H9 (cell line): ENCODE measurements at regions not wholly inside any gene's neighbourhood (a gene's known extent, or its start where the extent isn't known, plus 50 kb on each side); places are given as distances from the start of the nearest gene placed in this dataset.

ENCODE experiments used
- DNase-seq: peaks from one replicate; pipeline ENCODE4 v3.0.0-alpha.2; 2017
- H2AFZ ChIP-seq: one replicate; pipeline ENCODE4 v1.6.1; 2013; ENCODE audit warnings: mild to moderate bottlenecking, low read length, control low read depth, moderate library complexity
- H2AK5ac ChIP-seq: 2 replicates; pipeline ENCODE4 v1.6.1; 2013; ENCODE audit warnings: low read length, control low read depth, mixed read lengths; ENCODE audit not compliant: insufficient read length
- H2BK120ac ChIP-seq: one replicate; pipeline ENCODE4 v1.6.1; 2013; ENCODE audit warnings: low read depth, mild to moderate bottlenecking, low read length, control low read depth, inconsistent platforms; ENCODE audit not compliant: poor library complexity, severe bottlenecking
- H2BK12ac ChIP-seq: 2 replicates; pipeline ENCODE4 v1.6.1; 2013; ENCODE audit warnings: low read length, control low read depth, mixed read lengths, low read depth; ENCODE audit not compliant: insufficient read length
- H2BK15ac ChIP-seq: 2 replicates; pipeline ENCODE4 v1.6.1; 2013; ENCODE audit warnings: low read depth, low read length, control low read depth
- H2BK20ac ChIP-seq: one replicate; pipeline ENCODE4 v1.6.1; 2013; ENCODE audit warnings: low read depth, mild to moderate bottlenecking, low read length, control low read depth, inconsistent platforms; ENCODE audit not compliant: poor library complexity, severe bottlenecking
- H2BK5ac ChIP-seq: 2 replicates; pipeline ENCODE4 v1.6.1; 2013; ENCODE audit warnings: low read length, control low read depth, mixed read lengths; ENCODE audit not compliant: insufficient read length
- H3K14ac ChIP-seq: 2 replicates; pipeline ENCODE4 v1.6.1; 2013; ENCODE audit warnings: low read length, control low read depth; ENCODE audit not compliant: insufficient read depth
- H3K18ac ChIP-seq: 2 replicates; pipeline ENCODE4 v1.6.1; 2013; ENCODE audit warnings: low read depth, mild to moderate bottlenecking, mixed read lengths, low read length, control low read depth; ENCODE audit not compliant: insufficient read length
- H3K23ac ChIP-seq: 2 replicates; pipeline ENCODE4 v1.6.1; 2013; ENCODE audit warnings: low read length, control low read depth, mixed read lengths, low read depth; ENCODE audit not compliant: insufficient read length
- H3K23me2 ChIP-seq: 2 replicates; pipeline ENCODE4 v1.6.1; 2013; ENCODE audit warnings: low read depth, mild to moderate bottlenecking, mixed read lengths, low read length, control low read depth; ENCODE audit not compliant: insufficient read length, poor library complexity, severe bottlenecking
- H3K27ac ChIP-seq: 2 replicates; pipeline ENCODE4 v1.5.1; 2013; ENCODE audit warnings: low read length, control low read depth, mixed read lengths, low read depth; ENCODE audit not compliant: insufficient read length
- H3K27me3 ChIP-seq: 2 replicates; pipeline ENCODE4 v1.6.1; 2013; ENCODE audit warnings: low read length, control low read depth, inconsistent platforms; ENCODE audit not compliant: insufficient read depth
- H3K4ac ChIP-seq: 2 replicates; pipeline ENCODE4 v1.6.1; 2013; ENCODE audit warnings: low read depth, mild to moderate bottlenecking, control low read depth, inconsistent platforms, low read length, moderate library complexity
- H3K4me1 ChIP-seq: 2 replicates; pipeline ENCODE4 v1.6.1; 2013; ENCODE audit warnings: low read length, control low read depth, inconsistent platforms; ENCODE audit not compliant: insufficient read depth
- H3K4me2 ChIP-seq: 2 replicates; pipeline ENCODE4 v1.6.1; 2013; ENCODE audit warnings: low read length, control low read depth, mixed read lengths; ENCODE audit not compliant: insufficient read length, insufficient read depth
- H3K56ac ChIP-seq: 2 replicates; pipeline ENCODE4 v1.6.1; 2013; ENCODE audit warnings: low read depth, mild to moderate bottlenecking, mixed read lengths, low read length, control low read depth; ENCODE audit not compliant: insufficient read length
- H3K79me1 ChIP-seq: 2 replicates; pipeline ENCODE4 v1.6.1; 2013; ENCODE audit warnings: low read depth, mild to moderate bottlenecking, moderate library complexity, low read length, control low read depth, inconsistent platforms; ENCODE audit not compliant: insufficient read depth, poor library complexity, severe bottlenecking
- H3K79me2 ChIP-seq: 2 replicates; pipeline ENCODE4 v1.6.1; 2013; ENCODE audit warnings: low read length, control low read depth, inconsistent platforms; ENCODE audit not compliant: insufficient read depth
- H3K9ac ChIP-seq: 2 replicates; pipeline ENCODE4 v1.6.1; 2013; ENCODE audit warnings: low read length, control low read depth, mixed read lengths; ENCODE audit not compliant: insufficient read length; ENCODE audit errors: extremely low read depth
- H3K9me3 ChIP-seq: one replicate; pipeline ENCODE4 v1.6.1; 2013; ENCODE audit warnings: low read depth, low read length, inconsistent platforms; ENCODE audit not compliant: control insufficient read depth
- H3T11ph ChIP-seq: one replicate; pipeline ENCODE4 v1.6.1; 2013; ENCODE audit warnings: mild to moderate bottlenecking, low read length, control low read depth, inconsistent platforms
- H4K20me1 ChIP-seq: one replicate; pipeline ENCODE4 v1.6.1; 2013; ENCODE audit not compliant: control insufficient read depth, insufficient read length, insufficient read depth
- H4K5ac ChIP-seq: 2 replicates; pipeline ENCODE4 v1.6.1; 2013; ENCODE audit warnings: low read depth, mild to moderate bottlenecking, mixed read lengths, low read length, control low read depth; ENCODE audit not compliant: insufficient read length
- H4K8ac ChIP-seq: replicated peaks from 2 replicates; pipeline ENCODE4 v1.6.1; 2013; ENCODE audit warnings: low read length, control low read depth, mixed read lengths, low read depth; ENCODE audit not compliant: insufficient read length
- H4K91ac ChIP-seq: 2 replicates; pipeline ENCODE4 v1.6.1; 2013; ENCODE audit warnings: low read depth, mild to moderate bottlenecking, moderate library complexity, mixed read lengths, low read length, control low read depth; ENCODE audit not compliant: insufficient read length
- H3K27ac Mint-ChIP-seq, 3 experiments: 2 replicates in 2 of 3; 3 replicates in 1 of 3; pipeline ENCODE4 v1.8.0; 2020 to 2021; ENCODE audit warnings: mixed read lengths in 3 of 3, mild to moderate bottlenecking in 1 of 3, moderate library complexity in 1 of 3
- H3K27me3 Mint-ChIP-seq: 2 replicates; pipeline ENCODE4 v1.8.0; 2021; ENCODE audit warnings: low read depth, mild to moderate bottlenecking, moderate library complexity, mixed read lengths
- H3K36me3 Mint-ChIP-seq, 3 experiments: 2 replicates in 2 of 3; 3 replicates in 1 of 3; pipeline ENCODE4 v1.8.0; 2020 to 2021; ENCODE audit warnings: low read depth in 3 of 3, mixed read lengths in 3 of 3; ENCODE audit not compliant: insufficient read depth in 1 of 3
- H3K4me1 Mint-ChIP-seq, 2 experiments: 2 replicates each; pipeline ENCODE4 v1.8.0; 2020; ENCODE audit warnings: mixed read lengths in 2 of 2
- H3K4me3 Mint-ChIP-seq, 2 experiments: 2 replicates in 1 of 2; 3 replicates in 1 of 2; pipeline ENCODE4 v1.8.0; 2020 to 2021; ENCODE audit warnings: mild to moderate bottlenecking in 2 of 2, mixed read lengths in 2 of 2, moderate library complexity in 1 of 2
- H3K9me3 Mint-ChIP-seq, 2 experiments: 2 replicates in 1 of 2; 3 replicates in 1 of 2; pipeline ENCODE4 v1.8.0; 2020; ENCODE audit warnings: mild to moderate bottlenecking in 2 of 2, mixed read lengths in 2 of 2, moderate library complexity in 1 of 2
- WGBS: extraction: QIAGEN DNeasy Blood & Tissue Kit; methylation state at CpG from one replicate; pipeline ENCODE4 v1.1.7; 2013; ENCODE audit warnings: missing lambda C conversion rate, low lambda C conversion rate, mixed read lengths; ENCODE audit not compliant: insufficient read length; ENCODE audit errors: extremely low coverage; 5-methylcytosine and 5-hydroxymethylcytosine counted together
- TF ChIP-seq, protein P1 (sequence below): fragments of 200-600 bp; sonication (generic); conservative IDR thresholded peaks from 3 replicates; pipeline ENCODE4 v1.8.0; 2021; ENCODE audit warnings: antibody characterized with exemption, mild to moderate bottlenecking

DNA sequence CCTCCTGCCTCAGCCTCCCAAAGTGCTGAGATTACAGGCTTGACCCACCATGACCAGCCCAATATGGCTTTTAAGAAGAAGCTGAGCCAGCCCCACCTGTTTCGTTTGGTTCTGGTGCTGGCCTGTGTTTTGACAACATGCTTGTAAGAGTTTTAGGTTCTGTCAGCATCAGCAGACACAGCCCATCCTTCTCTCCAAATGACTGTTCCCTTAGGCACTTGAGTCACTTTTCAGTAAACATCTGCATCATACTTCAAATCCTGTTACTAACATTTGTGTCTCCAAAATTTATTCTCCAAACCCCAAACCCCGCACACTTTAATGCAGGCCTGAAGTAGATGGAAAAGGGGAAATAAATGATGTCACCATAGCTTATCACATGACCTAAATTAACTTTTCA is 1118.5 kb downstream of the TSN start:
- Histone ChIP-seq H3K79me1 (no peaks in the 10 kb centered on the region), H2BK120ac (no peak overlapping the region), H2BK5ac (no peak overlapping the region), H3K79me2 (no peaks in the 10 kb centered on the region), H4K8ac (no peak overlapping the region), H3K23me2 (no peaks in the 10 kb centered on the region), H3K9me3 (no peaks in the 10 kb centered on the region), H2BK20ac (no peak overlapping the region), H3K4me1 (no peaks in the 10 kb centered on the region), H3K14ac (no peak overlapping the region), H2AK5ac (no peak overlapping the region), H3K27ac (no peak overlapping the region), H4K20me1 (no peaks in the 10 kb centered on the region), H3K23ac (no peak overlapping the region), H3K4me2 (no peak overlapping the region), H2BK12ac (no peak overlapping the region), H2AFZ (no peak overlapping the region), H3K56ac (no peak overlapping the region), H3K18ac (no peak overlapping the region), H3K9ac (no peak overlapping the region), H4K5ac (no peak overlapping the region), H3T11ph (no peak overlapping the region), H3K27me3 (no peaks in the 10 kb centered on the region), H2BK15ac (no peak overlapping the region), H4K91ac (no peak overlapping the region), H3K4ac (no peak overlapping the region)
- Mint-ChIP-seq H3K4me3 (no peak overlapping the region), H3K36me3 (no peaks in the 10 kb centered on the region; a peak in 1 of 7 replicates), H3K27me3 (no peaks in the 10 kb centered on the region), H3K9me3 (peaks cover 0 to 4% of the 10 kb centered on the region in 2 experiments; a peak in 2 of 5 replicates), H3K4me1 (no peaks in the 10 kb centered on the region), H3K27ac (no peak overlapping the region)
- TF ChIP-seq, protein P1, sequence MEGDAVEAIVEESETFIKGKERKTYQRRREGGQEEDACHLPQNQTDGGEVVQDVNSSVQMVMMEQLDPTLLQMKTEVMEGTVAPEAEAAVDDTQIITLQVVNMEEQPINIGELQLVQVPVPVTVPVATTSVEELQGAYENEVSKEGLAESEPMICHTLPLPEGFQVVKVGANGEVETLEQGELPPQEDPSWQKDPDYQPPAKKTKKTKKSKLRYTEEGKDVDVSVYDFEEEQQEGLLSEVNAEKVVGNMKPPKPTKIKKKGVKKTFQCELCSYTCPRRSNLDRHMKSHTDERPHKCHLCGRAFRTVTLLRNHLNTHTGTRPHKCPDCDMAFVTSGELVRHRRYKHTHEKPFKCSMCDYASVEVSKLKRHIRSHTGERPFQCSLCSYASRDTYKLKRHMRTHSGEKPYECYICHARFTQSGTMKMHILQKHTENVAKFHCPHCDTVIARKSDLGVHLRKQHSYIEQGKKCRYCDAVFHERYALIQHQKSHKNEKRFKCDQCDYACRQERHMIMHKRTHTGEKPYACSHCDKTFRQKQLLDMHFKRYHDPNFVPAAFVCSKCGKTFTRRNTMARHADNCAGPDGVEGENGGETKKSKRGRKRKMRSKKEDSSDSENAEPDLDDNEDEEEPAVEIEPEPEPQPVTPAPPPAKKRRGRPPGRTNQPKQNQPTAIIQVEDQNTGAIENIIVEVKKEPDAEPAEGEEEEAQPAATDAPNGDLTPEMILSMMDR, result no peak
- no peak for DNase-seq
- WGBS, result 100% methylated on average over 1 of the region's 2 CpGs
